ENCODE measurements at regions not wholly inside any gene's neighbourhood (a gene's known extent, or its start where the extent isn't known, plus 50 kb on each side); places are given as distances from the start of the nearest gene placed in this dataset.

- DNase-seq (ENCODE audit: low read depth): no peak
- H3K4me3 ChIP-seq (ENCODE audit: low read depth, low read length): no peak overlapping the region
- no peak for TF ChIP-seq CTCF (conservative IDR thresholded peaks at IDR 0.05; ENCODE audit: low read depth, low read length)
These were observed 157.0 kb downstream of the COPRS start for GRCh38 chr17:31702041-31702440.

GRCh38 chr17:31700973-31701372 lies 158.1 kb downstream of the COPRS start:
- no peak for DNase-seq (ENCODE audit: low read depth)
- TF ChIP-seq CTCF (conservative IDR thresholded peaks at IDR 0.05; ENCODE audit: low read depth, low read length): no peak
- H3K4me3 ChIP-seq (ENCODE audit: low read depth, low read length): no peak overlapping the region

DNA sequence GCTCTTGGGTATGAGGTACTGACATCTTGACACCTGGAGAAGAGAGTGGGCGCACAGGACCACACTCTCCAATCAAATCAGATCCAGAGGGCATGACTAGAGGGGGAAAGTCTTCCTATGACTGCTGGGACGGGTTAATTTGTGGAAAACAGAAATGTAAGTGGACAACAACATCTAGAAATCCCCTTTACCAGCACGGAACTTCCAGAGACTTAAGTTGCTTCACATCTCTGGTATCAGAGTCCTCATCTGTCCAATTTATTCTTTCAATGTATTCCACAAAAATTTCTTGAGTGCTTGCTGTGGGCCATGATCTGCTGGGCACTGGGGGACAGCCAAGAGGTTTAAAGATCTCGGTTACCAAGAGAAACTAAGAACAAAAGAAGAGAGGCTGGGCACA lies 159.2 kb downstream of the COPRS start:
- H3K4me3 ChIP-seq (ENCODE audit: low read depth, low read length): no peak overlapping the region
- no peak for DNase-seq (ENCODE audit: low read depth)
- no peak for TF ChIP-seq CTCF (conservative IDR thresholded peaks at IDR 0.05; ENCODE audit: low read depth, low read length)

DNA sequence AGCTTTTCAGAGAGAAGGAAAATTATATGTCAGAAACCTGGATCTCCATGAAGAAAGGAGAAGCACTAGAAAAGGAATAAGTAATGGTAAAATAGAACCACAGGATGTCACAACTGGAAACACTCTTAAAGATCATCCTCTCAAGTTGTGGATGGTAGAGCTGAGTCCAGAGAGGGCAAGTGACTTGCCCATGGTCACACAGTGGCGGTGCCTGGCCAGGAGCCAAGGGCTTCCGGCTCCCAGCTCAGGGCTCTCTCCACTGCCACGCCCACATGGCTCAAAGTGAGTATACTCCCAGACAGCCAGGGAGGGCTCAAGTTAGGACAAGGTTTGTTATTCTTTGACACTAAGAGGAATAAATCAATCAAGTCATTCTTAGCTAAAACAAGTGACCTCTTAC lies 159.8 kb downstream of the COPRS start:
- no peak for TF ChIP-seq CTCF (conservative IDR thresholded peaks at IDR 0.05; ENCODE audit: low read depth, low read length)
- DNase-seq (ENCODE audit: low read depth): no peak
- no peak overlapping the region for H3K4me3 ChIP-seq (ENCODE audit: low read depth, low read length)

GRCh38 chr17:31698751-31699150 lies 160.3 kb downstream of the COPRS start:
- TF ChIP-seq CTCF (conservative IDR thresholded peaks at IDR 0.05; ENCODE audit: low read depth, low read length): no peak
- H3K4me3 ChIP-seq (ENCODE audit: low read depth, low read length): no peak overlapping the region
- DNase-seq (ENCODE audit: low read depth): no peak

GRCh38 chr17:31697838-31698237 lies 161.2 kb downstream of the COPRS start:
- H3K4me3 ChIP-seq (ENCODE audit: low read depth, low read length): no peak overlapping the region
- no peak for DNase-seq (ENCODE audit: low read depth)
- no peak for TF ChIP-seq CTCF (conservative IDR thresholded peaks at IDR 0.05; ENCODE audit: low read depth, low read length)

- no peak for DNase-seq (ENCODE audit: low read depth)
- no peak for TF ChIP-seq CTCF (conservative IDR thresholded peaks at IDR 0.05; ENCODE audit: low read depth, low read length)
- no peak overlapping the region for H3K4me3 ChIP-seq (ENCODE audit: low read depth, low read length)
These were observed 162.2 kb downstream of the COPRS start for GRCh38 chr17:31696703-31697325.
